ENCODE measurements at regions not wholly inside any gene's neighbourhood (a gene's known extent, or its start where the extent isn't known, plus 50 kb on each side); places are given as distances from the start of the nearest gene placed in this dataset.
"Not testable (repeated sequence)": the region's sequence is repeated elsewhere in the genome, so short reads cannot be mapped to it uniquely, and the experiment has no call there.

DNA sequence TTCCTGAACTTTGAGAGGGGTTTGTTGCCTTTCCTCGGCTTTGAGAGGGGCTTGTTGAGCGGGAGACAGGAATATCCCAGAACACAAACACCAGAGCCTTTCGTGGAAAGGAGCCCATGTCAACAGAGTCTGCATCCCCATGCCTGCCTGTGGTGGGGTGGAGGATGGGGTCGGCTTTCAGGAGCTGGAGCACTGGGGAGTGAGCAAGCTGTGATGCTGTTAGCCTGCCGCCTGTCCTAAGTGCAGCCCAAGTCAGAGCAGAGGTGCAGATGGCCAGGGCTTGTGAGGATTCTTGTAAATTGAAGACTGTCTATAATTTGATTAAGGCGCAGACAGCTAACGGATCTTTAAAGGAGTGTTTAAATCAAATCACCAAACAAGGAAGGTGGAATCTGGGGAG, 103.3 kb upstream of the ANK2 start:
- DNase-seq (ENCODE audit: low spot score): no peak

DNA sequence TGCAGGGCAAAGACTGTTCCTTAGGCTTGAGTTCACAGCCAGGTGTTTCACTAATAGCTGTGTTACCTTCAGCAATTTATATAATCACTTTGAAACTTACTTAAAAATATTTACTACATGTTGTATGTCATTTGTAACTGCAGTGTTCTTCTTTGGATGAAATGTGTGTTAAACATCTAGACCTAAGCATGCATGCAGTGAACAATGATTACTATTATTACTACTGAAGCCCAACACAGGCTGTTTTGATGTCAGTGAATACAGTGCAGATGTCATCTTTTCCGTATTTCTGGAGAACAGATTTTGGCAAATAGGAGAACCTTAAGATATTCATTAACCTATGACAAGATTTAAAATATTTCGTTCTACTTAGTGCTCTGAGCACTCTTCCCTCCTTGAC, 101.8 kb upstream of the ANK2 start:
- no peak for DNase-seq (ENCODE audit: low spot score)

DNA sequence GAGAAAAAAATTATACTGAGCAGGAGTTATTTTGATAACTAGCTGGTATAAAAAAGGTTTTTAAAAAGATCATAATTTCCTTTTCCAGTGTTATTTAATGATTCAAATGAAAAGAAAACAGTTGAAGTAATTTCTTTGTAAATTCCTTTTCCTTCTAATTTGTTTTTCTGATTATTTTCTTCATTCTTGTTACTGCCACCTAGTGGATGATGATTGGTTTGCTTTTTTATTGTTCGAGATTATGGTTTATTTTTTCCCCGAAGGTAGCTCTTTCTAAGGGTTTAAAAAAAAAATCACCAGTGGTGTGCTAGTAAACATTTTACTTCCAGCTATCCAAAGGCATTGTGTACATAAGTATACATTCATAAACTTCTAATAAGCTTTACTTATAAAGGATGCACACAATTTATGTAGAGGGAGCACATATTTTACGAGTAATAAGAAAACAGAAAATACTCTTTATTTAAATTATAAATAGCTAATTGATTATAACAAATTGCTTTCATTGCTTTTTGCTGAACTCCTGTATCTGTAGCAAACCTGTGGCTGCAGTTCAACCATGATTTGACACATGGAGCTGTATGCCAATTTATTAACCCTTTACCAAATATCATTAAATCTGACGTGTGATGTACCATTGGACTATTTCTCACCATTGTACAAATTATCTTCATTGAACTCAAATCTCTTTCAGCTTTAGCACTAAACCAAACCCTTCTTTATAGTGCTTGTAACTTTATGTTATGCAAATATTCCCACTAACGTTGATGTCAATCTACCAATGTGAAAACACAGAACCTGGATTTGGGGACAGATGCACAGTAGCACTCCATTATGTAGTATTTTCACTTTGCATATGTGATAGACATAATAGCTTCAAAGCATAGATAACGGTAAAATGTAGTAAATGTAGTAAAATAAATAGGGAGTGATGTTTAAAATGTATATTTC, 97.8 kb upstream of the ANK2 start:
- DNase-seq (ENCODE audit: low spot score): peak; percentile 10

DNA sequence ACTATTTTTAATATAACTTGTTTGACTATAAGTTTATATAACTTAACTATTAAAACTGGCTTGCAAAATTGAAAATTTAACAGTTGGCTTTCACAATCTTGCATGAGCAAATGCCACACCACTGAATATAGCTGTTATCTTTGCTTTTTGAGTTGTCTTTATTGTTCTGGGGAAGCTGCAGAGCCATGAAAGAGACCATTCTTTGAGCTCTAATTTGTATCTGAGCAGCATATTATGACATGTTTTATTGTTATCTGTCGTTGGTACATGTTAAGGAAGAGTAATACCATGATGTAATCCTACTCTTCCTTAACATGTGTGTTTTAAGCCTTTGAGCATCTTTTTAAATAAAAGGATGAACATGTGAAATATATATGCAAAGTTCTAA, 97.1 kb upstream of the ANK2 start:
- DNase-seq (ENCODE audit: low spot score): no peak

DNA sequence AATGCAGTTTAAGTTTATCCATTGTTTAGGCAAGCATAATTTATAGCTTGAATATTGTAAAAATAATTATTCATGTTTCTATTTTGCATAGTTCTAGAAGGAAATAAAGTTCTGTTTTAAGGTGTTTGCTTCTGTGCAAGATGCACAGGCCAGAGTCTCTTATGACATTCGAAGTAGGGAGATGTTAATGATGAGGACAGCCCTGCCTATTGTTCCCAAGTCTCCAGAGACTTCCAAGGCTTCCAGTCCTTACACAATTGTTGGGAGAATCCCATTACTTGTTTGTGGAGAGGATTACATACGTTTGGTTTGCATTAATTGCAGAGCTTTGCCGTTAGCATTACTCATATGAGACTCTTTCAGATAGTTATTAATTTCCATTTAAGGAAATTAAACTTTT, 96.2 kb upstream of the ANK2 start:
- DNase-seq (ENCODE audit: low spot score): no peak

DNA sequence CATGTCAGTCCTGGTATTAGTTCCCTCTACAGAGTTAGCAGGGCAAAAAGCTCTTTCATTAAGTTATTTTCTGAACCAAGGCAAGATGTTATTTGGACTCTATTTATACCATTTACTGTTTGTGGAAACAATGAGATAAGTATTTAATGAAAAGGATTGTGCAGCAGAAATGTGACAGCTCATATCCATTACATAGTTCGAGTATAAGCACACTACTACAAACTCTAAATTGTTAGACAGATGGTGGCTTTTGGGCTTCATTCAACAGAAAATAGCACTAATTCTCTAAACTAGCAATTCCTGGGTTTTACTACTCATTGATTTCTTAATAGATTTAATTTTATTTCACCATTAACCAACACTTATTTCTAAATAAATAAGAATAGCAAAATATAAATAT, 95.2 kb upstream of the ANK2 start:
- no peak for DNase-seq (ENCODE audit: low spot score)

DNA sequence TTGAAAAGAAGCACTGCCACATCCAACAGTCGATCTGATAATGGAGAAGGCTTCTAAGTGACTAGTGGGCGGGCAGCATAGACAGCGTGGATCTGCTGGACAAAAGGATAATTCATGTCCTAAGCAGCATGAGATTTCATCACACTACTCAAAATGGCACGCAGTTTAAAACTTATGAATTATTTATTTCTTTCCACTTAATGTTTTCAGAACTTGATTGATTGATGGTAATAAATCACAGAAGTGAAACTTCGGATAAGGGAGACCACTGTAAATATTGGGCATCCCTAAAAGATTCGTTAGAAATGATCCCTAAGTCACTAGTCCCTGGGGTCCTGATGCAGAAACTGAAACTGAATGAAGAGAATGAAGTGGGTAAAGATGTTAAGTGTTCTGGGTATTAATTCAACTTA, 93.0 kb upstream of the ANK2 start:
- no peak for DNase-seq (ENCODE audit: low spot score)

DNA sequence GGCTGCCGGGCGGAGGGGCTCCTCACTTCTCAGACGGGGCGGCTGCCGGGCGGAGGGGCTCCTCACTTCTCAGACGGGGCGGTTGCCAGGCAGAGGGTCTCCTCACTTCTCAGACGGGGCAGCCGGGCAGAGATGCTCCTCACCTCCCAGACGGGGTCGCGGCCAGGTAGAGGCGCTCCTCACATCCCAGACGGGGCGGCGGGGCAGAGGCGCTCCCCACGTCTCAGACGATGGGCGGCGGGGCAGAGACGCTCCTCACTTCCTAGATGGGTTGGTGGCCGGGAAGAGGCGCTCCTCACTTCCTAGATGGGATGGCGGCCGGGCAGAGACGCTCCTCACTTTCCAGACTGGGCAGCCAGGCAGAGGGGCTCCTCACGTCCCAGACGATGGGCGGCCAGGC, 91.7 kb upstream of the ANK2 start:
- not testable (repeated sequence) for DNase-seq (ENCODE audit: low spot score)

DNA sequence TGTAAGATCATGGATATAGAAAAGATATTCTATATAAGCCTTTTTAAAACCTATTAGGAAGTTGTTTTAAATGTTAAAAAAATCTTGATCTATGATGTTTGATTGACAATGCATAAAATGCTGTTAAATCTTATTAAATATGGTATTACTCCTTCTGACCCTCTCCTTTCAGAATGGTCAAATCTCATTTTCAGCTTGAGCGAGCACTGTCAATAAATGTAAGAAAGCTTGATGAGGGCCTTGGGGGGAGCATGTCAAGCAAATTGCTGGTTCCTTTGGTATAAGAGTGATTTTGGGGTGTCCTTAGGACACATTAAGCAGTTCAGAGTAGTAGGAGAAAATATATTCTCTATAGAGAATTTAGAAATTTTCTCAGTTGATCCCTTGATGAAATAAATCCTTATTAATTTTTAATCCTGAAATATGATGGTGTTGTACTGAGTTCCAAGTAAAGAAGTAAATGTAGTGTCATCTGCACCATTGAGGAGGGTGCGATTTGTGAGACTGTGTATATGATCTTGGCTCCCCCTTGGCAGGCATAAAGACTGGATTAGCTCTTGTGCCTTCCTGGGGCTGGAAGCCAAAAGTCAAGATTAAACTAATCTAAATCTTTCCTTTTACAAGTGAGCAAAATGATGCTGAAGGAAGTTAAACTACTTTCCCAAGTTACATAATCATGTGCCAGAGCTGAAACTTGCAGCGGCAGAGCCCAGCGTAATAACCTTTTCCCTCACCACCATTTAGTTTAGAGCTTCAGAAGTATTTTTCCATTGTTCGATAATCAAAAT, 82.6 kb upstream of the ANK2 start:
- no peak for DNase-seq (ENCODE audit: low spot score)

DNA sequence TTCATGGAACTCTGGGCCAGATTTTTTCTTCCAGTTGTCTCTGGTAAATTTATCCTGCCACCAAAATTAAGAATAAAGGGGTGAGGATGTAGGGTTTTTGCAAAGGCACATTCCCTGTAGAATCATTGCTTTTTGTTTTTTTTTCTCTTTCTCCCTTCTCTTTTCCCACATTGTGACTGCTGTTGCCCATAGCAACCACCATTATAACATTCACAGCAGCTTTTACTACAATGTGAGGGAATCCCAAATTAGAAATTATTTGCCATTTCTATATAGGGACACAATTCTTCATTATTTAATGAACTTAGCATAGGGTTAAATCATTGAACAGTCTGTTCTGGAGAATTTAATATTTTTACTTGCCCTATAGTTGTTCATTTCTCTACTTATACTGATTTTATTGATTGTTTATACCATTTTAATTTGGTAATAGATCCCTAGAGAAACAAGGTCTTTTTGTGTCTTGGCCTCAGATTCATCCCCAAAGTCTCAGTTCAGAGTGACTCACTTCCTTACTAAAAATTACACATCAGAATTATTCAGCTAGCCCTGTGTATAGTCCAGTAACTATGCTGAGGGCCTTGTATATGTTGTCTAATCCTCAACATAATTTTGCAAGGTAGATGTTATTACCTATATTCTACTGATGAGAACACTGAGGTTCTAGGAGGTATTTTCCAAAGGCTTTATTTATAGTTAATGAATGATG, 80.8 kb upstream of the ANK2 start:
- peak; percentile 27 for DNase-seq (ENCODE audit: low spot score)

DNA sequence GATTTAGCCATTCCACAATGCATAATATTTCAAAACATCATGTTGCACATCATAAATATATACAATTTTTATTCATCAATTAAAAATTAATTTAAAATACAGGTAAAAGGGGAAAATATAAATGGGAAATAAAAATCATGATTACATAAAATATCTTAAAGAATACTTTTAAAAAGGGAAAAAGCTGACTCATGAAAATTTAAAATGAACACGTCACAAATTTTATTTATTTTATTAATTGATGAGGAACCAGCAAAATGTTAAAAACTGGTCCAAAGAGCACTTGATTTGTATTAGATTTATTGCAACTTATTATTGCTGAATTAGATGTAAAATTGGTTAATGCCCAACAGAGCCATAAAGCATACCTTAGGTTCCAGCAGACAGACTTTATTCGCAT, 78.5 kb upstream of the ANK2 start:
- DNase-seq (ENCODE audit: low spot score): no peak

DNA sequence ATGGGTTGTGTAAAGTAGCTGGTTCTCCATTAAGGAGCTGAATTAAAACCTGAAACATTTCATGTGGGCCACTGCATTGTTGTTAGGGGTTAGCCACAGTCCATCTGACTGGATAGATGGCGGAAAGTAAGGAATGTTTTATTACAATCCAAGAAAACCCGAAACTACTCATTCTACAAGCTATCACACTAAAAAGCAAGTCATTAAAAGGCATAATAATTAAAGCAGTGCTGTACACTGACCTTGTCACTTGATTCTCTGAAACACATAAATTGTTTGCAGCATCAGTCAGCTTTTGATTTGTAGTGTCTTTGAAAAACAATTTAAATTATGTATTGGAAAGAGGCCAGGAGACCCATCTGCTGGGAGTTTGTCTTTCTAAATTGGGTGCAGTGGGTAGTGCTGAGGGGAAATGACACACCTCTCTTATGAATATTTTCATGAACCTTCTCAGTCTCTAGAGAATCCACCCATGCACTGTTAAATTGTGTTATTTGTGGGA, 75.7 kb upstream of the ANK2 start:
- DNase-seq (ENCODE audit: low spot score): no peak

DNA sequence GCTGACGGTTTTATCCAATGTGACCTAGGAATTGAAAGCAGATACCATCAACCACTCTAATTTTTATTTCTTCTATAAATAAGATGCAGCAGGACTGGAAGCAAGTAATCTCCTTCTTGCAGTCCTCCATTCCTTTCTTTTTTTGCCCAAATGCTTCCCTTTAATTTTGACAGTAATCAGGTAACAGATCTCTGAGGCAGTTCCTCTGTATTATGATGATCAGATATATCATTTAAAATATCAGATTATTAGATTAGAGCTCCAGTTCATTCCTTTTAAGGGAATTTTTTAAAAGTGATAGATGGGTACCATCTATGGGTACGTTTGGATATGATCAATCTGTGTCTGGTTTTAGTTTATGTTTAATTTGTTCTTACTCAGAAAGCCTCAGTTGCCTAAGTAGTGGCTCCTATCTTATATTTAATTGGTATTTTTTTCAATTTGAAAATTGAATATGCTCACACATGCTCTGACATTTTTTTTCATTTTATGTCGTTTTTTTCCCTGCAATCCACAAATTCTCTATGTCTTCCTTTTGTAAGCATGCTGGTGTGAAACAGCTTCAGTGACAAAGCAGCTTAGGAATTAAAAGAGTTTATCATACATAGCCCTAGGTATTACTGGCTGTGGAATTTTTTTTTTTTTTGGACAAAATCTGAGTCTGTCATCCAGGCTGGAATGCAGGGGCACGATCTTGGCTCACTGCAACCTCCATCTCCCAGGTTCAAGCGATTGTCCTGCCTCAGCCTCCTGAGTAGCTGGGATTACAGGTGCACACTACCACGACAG, 73.7 kb upstream of the ANK2 start:
- DNase-seq (ENCODE audit: low spot score): no peak

DNA sequence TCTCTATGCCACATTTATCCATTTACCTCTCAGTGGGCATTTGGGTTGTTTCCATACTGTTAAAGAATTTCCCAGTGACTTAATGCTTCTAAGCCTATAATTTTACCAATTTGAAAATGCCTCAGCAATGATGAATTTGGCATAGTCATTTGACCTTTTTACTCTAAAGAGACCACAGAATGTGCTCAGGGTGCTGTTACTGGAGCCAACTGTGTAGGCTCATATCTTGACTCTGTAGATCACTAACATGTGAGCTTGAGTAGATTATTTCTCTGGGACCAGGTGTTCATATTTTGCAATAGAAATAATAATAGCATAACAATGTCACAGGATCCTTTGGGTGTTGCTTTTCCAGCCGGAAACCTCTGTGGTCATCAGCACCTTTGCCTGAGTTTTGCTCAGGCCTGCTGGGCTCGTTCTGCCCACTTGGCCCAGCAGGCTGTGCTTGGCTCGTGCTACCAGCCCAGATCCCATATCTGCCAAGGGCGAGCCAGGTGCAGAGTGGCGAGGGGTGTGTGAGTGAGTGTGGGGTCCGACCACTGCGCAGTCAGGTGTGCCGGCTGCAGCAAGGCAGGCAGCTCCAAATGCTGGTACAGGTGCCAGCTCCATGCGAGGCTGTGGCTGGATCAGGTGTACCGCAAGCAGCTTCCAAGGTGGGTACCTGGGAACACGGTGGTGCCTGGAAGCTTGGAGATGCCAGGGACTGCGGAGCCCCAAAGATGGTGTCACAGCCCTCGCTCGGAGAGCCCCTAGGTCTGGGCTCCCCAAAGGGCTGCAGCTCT, 70.6 kb upstream of the ANK2 start:
- peak; percentile 12 for DNase-seq (ENCODE audit: low spot score)

DNA sequence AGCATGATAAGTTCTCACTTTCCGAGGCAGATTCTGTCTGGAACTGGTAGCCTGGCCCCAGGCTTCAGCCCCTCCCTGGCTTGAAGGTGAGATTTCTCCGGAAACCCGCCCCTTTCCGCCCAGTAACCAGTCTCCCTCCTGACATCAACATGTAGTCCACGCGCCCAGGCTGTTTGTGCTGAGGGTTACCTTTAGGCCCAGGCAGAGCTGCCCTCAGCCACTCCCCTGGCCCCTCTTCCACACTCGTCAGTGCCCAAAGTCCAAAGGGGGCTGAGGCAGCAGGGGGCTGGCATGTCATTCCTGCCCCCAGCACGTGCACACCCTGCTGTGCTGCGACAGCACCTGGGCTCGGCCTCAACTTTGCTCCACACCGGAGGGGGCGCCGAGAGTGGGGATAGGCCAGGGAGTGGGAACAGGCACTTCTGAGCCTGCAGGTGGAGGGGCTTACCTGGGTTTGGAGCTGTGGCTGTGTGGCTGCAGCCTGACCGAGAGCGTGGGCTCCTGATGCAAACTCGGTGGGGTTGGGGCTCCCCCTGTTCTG, 69.5 kb upstream of the ANK2 start:
- DNase-seq (ENCODE audit: low spot score): no peak

DNA sequence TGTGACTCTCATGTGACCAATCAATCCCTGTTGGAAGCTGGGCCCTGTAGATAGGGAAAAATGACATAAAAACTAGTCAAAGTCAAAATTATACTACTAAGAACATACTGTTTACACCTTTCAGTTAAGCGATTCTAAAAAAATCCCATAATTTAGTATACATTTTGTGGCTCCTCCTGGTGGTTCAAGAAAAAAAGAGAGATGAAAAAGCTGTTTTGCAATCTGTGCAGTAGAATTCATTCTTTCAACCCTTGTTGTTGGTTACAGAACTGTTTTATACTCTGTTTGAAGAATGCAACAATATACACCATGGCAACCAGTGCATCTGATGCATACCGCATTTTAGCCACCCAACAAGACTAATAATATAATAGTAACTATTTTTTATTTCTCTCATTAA, 66.8 kb upstream of the ANK2 start:
- no peak for DNase-seq (ENCODE audit: low spot score)

DNA sequence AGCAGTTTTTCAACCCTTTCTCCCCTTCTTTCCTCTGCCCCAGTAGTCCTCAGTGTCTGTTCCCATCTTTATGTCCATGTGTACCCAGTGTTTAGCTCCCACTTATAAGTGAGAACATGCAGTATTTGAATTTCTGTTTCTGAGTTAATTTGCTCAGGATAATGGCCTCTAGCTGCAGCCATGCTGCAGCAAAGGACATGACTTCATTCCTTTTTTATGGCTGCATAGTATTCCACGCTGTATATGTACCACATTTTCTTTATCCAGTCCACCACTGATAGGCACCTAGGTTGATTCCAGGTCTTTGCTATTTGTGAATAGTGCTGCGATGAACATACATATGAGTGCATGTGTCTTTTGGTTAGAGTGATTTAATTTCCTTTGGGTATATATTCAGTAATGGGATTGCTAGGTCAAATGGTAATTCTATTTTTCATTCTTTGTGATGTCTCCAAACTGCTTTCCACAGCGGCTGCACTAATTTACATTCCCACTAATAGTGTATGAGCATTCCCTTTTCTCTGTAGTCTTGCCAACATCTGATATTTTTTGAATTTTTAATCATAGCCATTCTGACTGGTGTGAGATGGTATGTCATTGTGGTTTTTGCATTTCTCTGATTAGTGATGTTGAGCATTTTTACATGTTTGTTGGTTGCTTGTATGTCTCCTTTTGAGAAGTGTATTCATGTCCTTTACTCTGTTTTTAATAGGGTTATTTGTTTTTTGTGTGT, 54.6 kb upstream of the ANK2 start:
- no peak for DNase-seq (ENCODE audit: low spot score)
